K562 (cell line): ENCODE measurements at regions not wholly inside any gene's neighbourhood (a gene's known extent, or its start where the extent isn't known, plus 50 kb on each side); places are given as distances from the start of the nearest gene placed in this dataset.

Experiments
- ATAC-seq: fragments of 200-7000 bp; cut with Tn5 transposase; 3 replicates; pipeline ENCODE4 v1.9.1; 2020; ENCODE audit warnings: moderate library complexity
- BruUV-seq: library from RNA; stranded (reverse); fragments of 400-500 nt; replicated peaks from 2 replicates; lab custom pipeline; 2021; lab: Mats Ljungman, UMichigan
- CTCF ChIA-PET: fragments of 300-600 bp; formaldehyde crosslinking; extraction: SDS; loops from one replicate; lab custom pipeline; 2021; ENCODE audit warnings: low intra/inter-chr PET ratio; lab: Yijun Ruan, JAX
- POLR2A ChIA-PET: fragments of 300-600, 350-650 bp; sonication (Branson Sonifier 250); formaldehyde crosslinking; extraction: SDS; loops from one replicate; lab custom pipeline; 2021; ENCODE audit warnings: antibody characterized with exemption, inconsistent platforms; lab: Yijun Ruan, JAX
- DNase-seq, 4 experiments: peaks; one replicate each; pipeline versions ENCODE4 v3.0.0 to v3.0.0-alpha.2; 2011 to 2018; ENCODE audit warnings: low spot score in 3 of 4, mixed read lengths in 3 of 4; ENCODE audit errors: extremely low read depth in 1 of 4
- FAIRE-seq: peaks from 2 replicates; lab custom pipeline; 2011; peaks lifted over from hg19 to GRCh38; lab: Jason Lieb, UNC
- H2AFZ ChIP-seq: 2 replicates; pipeline ENCODE4 v1.6.0; 2011; ENCODE audit warnings: low read depth, low read length, control low read depth, inconsistent platforms
- H3K27ac ChIP-seq: fragments of 200-600 bp; 3 replicates; pipeline ENCODE4 v1.8.0; 2011; ENCODE audit warnings: low read depth, mild to moderate bottlenecking, control low read depth, inconsistent platforms, low read length, moderate library complexity, mixed read lengths; ENCODE audit errors: extremely low read depth
- H3K27me3 ChIP-seq, 2 experiments: fragments of 300-600 bp in 1 of 2; 2 replicates in 1 of 2; 3 replicates in 1 of 2; pipeline versions ENCODE4 v1.6.0 to v1.8.0; 2011; ENCODE audit warnings: inconsistent platforms in 2 of 2, low read length in 2 of 2, mild to moderate bottlenecking in 1 of 2, mixed read lengths in 1 of 2, moderate library complexity in 1 of 2; ENCODE audit not compliant: control insufficient read depth in 2 of 2, insufficient read depth in 2 of 2
- H3K36me3 ChIP-seq: fragments of 300-600 bp; 3 replicates; pipeline ENCODE4 v1.8.0; 2011; ENCODE audit warnings: mild to moderate bottlenecking, low read length, inconsistent platforms; ENCODE audit not compliant: control insufficient read depth, insufficient read depth
- H3K4me1 ChIP-seq, 2 experiments: fragments of 200-600 bp in 1 of 2; replicated peaks in 1 of 2; 2 replicates in 1 of 2; 3 replicates in 1 of 2; pipeline versions ENCODE4 v1.5.1 to v1.8.0; 2011; ENCODE audit warnings: inconsistent platforms in 2 of 2, low read length in 2 of 2, mild to moderate bottlenecking in 1 of 2, mixed read lengths in 1 of 2, moderate library complexity in 1 of 2; ENCODE audit not compliant: control insufficient read depth in 2 of 2, insufficient read depth in 2 of 2
- H3K4me2 ChIP-seq: 2 replicates; pipeline ENCODE4 v1.6.1; 2011; ENCODE audit warnings: low read length, control low read depth, inconsistent platforms, mixed read lengths; ENCODE audit not compliant: insufficient read depth
- H3K4me3 ChIP-seq: fragments of 200-600 bp; sonication (generic), shearing (Covaris generic); 2 replicates; pipeline ENCODE4 v1.5.1; 2016; ENCODE audit warnings: control low read depth, inconsistent platforms
- H3K79me2 ChIP-seq: fragments of 200-600 bp; 3 replicates; pipeline ENCODE4 v1.8.0; 2011; ENCODE audit warnings: low read length, inconsistent platforms; ENCODE audit not compliant: control insufficient read depth, insufficient read depth
- H3K9ac ChIP-seq, 2 experiments: 2 replicates each; pipeline versions ENCODE4 v1.6.0 to v1.6.1; 2011; ENCODE audit warnings: low read depth in 2 of 2, low read length in 2 of 2, control low read depth in 1 of 2, inconsistent platforms in 1 of 2, mild to moderate bottlenecking in 1 of 2, mixed read lengths in 1 of 2; ENCODE audit not compliant: insufficient read depth in 1 of 2
- H3K9me1 ChIP-seq: one replicate; pipeline ENCODE4 v1.6.0; 2011; ENCODE audit warnings: inconsistent platforms, mild to moderate bottlenecking, low read length, moderate library complexity; ENCODE audit not compliant: control insufficient read depth, insufficient read depth
- H3K9me3 ChIP-seq: replicated peaks from 2 replicates; pipeline ENCODE4 v1.5.1; 2011; ENCODE audit warnings: low read depth, low read length, inconsistent platforms; ENCODE audit not compliant: control insufficient read depth, insufficient read depth
- H4K20me1 ChIP-seq: replicated peaks from 2 replicates; pipeline ENCODE4 v1.6.1; 2011; ENCODE audit warnings: low read length, inconsistent platforms, mixed read lengths; ENCODE audit not compliant: control insufficient read depth, insufficient read depth
- HMG20B ChIP-seq: fragments of 250-450 bp; sonication (Bioruptor Pico); IDR thresholded peaks from 2 replicates; pipeline ENCODE4 v1.5.0; 2021; ENCODE audit warnings: mild to moderate bottlenecking
- KAT8 ChIP-seq: fragments of 450-650 bp; IDR thresholded peaks from 2 replicates; pipeline ENCODE4 v1.6.1; 2016; ENCODE audit warnings: low read depth, mild to moderate bottlenecking
- MAFG ChIP-seq: fragments of 450-650 bp; conservative IDR thresholded peaks from 2 replicates; pipeline ENCODE4 v1.6.1; 2016; ENCODE audit warnings: missing genetic modification characterization, missing compliant biosample characterization
- MED1 ChIP-seq: sonication (generic); formaldehyde crosslinking; IDR thresholded peaks from 2 replicates; pipeline ENCODE4 v1.8.1; 2023; ENCODE audit warnings: missing genetic modification reagents, borderline replicate concordance
- RAD21 ChIP-seq, 2 experiments: fragments of 250-450 bp in 1 of 2; fragments of 450-650 bp in 1 of 2; sonication (Bioruptor Pico) in 1 of 2; formaldehyde crosslinking in 1 of 2; IDR thresholded peaks in 1 of 2; conservative IDR thresholded peaks in 1 of 2; 2 replicates each; pipeline versions ENCODE4 v1.4.0 to v1.8.0; 2020 to 2022; ENCODE audit warnings: mild to moderate bottlenecking in 2 of 2, moderate library complexity in 1 of 2
- REST ChIP-seq, 2 experiments: fragments of 450-650 bp; formaldehyde crosslinking in 1 of 2; IDR thresholded peaks; 2 replicates each; pipeline versions ENCODE4 v1.4.0 to v1.6.1; 2014 to 2020; ENCODE audit warnings: mild to moderate bottlenecking in 2 of 2, borderline replicate concordance in 1 of 2, low read depth in 1 of 2
- SIN3B ChIP-seq: fragments of 450-650 bp; IDR thresholded peaks from 2 replicates; pipeline ENCODE4 v1.6.1; 2017; ENCODE audit warnings: low read depth, mild to moderate bottlenecking, moderate library complexity
- WGBS: fragments of 100-300 bp; shearing (Covaris generic); methylation state at CpG from one replicate; pipeline ENCODE4 v1.1.6; 2016; ENCODE audit warnings: low coverage, mixed read lengths; ENCODE audit not compliant: insufficient coverage; ENCODE audit errors: missing lambda C conversion rate; 5-methylcytosine and 5-hydroxymethylcytosine counted together
- in situ Hi-C: fragments of 300-500 bp; cut with MboI; formaldehyde crosslinking; loops from 4 replicates; pipeline ENCODE4 v1.15.0; 2018; ENCODE audit warnings: inconsistent platforms, mixed read lengths
- intact Hi-C: fragments of 100-400 bp; cut with micrococcal nuclease; formaldehyde crosslinking; loops from 2 replicates; pipeline ENCODE4 v1.14.2; 2022
- TF ChIP-seq, protein P1 (sequence below): fragments of 250-450 bp; sonication (Bioruptor Pico); IDR thresholded peaks from 2 replicates; pipeline ENCODE4 v1.5.0; 2021; ENCODE audit warnings: mild to moderate bottlenecking, moderate library complexity

DNA sequence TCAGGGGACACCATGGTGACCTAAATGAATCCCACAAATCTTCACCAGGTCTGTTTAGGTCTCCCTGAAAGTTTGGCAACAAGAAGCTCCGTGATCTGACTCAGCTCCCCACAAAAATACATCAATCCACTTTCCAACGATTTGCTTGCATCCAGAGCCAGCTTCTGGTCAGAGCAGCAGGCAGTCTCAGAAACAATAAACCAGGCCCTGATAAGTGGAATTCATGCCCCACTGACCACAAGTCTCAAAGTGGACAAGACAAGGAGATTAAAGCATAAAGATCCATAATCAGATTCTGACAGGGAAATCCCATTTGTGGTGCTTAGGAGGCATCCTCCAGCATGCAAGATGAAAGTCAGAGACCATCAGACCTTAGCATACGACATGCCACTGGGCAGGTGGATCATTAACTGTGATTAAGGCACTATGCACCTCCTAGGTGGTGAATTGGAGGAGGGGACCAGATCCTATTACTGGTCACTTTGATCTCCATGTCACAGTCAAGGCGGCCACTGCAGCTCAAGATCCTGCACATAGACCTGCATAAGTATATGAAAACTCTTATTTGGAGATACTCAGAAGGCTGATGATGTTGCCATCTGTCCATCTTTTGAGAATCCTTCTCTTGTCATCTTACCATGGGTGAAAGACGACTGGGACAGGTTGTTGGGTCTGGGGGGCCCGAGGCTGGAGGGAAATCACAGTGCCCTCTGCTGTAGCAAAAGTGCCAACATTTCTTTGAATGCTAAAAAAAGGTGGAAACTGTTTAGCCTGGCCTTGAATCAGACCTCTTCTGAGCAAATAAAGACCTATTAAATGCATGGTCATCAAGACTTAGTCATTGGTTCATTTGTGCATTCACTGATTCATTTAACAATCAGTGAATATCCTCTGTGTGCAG is 309.2 kb upstream of the CCL2 start:
- no peaks in the 10 kb centered on the region for H3K36me3 ChIP-seq
- H3K9ac ChIP-seq = no peak overlapping the region
- no peak overlapping the region for H3K4me3 ChIP-seq
- 0 out of 2 replicates have a peak overlapping the region, but pooled peaks have one; percentile 30 for H2AFZ ChIP-seq
- no peak overlapping the region for H3K27ac ChIP-seq
- H3K4me1 ChIP-seq = peaks cover 15 to 47% of the 10 kb centered on the region in 2 experiments; a peak in 4 of 5 replicates
- intact Hi-C loops (no loop called here), in situ Hi-C loops (loop anchor here (5.0 kb wide), 1 partner anchor 164 kb away; no protein-coding TSS in a partner anchor)
- DNase-seq = peak in 3 of 4 experiments; percentile 23 to 28 (median 24)
- FAIRE-seq = no peak
- H3K9me1 ChIP-seq = no peaks in the 10 kb centered on the region
- no peaks in the 10 kb centered on the region for H4K20me1 ChIP-seq
- WGBS = 16% methylated on average over 6 of the region's 6 CpGs
- ATAC-seq = no peak
- POLR2A ChIA-PET = interaction anchor here (3.1 kb wide), 1 partner anchor 10 kb away, joined by 11 read pairs; no protein-coding TSS in a partner anchor
- CTCF ChIA-PET = no interaction called here
- H3K9me3 ChIP-seq = no peaks in the 10 kb centered on the region
- no peaks in the 10 kb centered on the region for H3K79me2 ChIP-seq
- no TSS peak for BruUV-seq
- H3K4me2 ChIP-seq = no peak overlapping the region
- H3K27me3 ChIP-seq = no peaks in the 10 kb centered on the region
- TF ChIP-seq SIN3B (no peak), MAFG (tag) (0 out of 2 replicates have a peak, but pooled peaks have one; percentile 13), KAT8 (no peak), HMG20B (CRISPR knock-in tag) (no peak), RAD21 (CRISPR knock-in tag; conservative IDR thresholded peaks at IDR 0.05 in 1 of 2, IDR thresholded peaks at IDR 0.05 in 1 of 2) (peak in 1 of 2 experiments; percentile 59; a peak in 2 of 4 replicates), MED1 (CRISPR knock-in tag) (no peak), REST (IDR thresholded peaks at IDR 0.05; ENCODE audit: borderline replicate concordance) (peak; percentile 47; the same call in 1 of the 2 replicates), REST (CRISPR knock-in tag; IDR thresholded peaks at IDR 0.05; ENCODE audit: low read depth) (no peak)
- TF ChIP-seq, protein P1, sequence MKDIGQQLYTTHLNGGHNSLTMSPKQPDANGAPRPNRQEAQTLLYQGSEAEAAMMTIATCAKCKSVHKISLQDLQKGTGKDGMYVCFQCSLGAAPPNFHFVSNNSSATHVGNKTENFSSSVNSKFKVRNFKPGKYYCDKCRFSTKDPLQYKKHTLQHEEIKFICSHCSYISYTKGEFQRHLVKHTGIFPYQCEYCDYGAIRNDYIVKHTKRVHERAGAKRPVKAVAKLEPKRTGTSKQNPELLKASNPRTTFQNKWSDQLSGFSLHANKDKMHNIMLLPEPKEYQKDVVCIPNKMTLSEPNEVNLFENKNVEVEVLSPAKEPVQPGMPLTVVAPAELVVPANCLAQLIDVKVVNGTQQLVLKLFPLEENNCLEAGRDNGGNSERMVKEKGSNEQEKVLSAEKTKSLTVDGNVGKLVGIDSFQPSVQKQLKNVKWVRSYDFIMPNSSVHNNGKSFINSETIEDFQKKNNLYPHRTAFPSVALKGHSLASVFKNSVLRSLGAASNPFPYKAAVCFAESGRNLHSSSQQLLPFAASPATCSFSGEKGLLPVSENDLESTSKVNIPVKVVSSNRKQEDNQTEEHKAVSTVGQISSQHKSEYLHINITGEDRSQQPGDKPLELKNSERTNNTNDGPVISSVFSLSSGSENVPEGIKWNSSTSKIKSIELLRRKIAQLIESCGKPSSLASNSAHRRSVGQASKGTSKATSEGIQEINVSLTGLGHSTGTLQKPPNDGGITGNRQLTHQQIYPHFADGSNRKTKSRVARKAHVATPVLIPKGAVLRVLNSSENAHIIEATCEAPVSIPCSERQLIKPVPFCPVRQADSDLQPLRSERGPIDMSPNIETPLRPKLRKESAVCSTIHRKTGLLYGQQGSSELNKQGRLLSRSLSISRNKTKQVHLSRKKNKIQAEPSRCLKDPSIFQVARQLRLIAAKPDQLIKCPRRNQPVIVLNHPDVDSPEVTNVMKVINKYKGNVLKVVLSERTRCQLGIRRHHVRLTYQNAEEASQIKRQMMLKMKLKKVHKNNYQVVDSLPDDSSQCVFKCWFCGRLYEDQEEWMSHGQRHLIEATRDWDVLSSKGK (CRISPR knock-in tag) = no peak
